Left renal cortex interstitium (tissue), 4 donors: ENCODE measurements at regions not wholly inside any gene's neighbourhood (a gene's known extent, or its start where the extent isn't known, plus 50 kb on each side); places are given as distances from the start of the nearest gene placed in this dataset.

ENCODE experiments used
- DNase-seq, 4 donors: peaks; one replicate each; pipeline ENCODE4 v3.0.0-alpha.2; 2013; ENCODE audit warnings: low read depth in 4 of 4, low spot score in 2 of 4, missing footprints in 1 of 4

DNA sequence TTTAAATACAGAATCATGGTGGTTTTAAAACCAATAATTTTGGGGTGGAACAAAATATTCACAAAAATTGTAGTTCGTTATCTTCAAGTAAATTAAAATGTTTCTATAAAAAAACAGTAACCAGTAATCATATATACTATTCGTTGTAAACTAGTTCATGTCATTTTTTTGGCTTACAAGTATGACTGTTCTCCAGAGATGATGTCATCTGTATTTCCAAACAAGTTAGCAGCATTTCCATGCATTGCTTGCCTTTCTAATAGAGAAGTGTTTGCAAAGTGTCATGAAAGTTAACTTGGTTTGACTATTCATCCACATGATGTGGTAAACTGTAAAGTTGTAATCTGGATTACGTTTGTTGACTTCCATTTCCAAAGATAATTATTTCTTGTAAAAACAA is 717.9 kb upstream of the ADAMTS16 start:
- no peak for DNase-seq

GRCh38 chr5:4424895-4425294 is 715.2 kb upstream of the ADAMTS16 start:
- DNase-seq = no peak

DNA sequence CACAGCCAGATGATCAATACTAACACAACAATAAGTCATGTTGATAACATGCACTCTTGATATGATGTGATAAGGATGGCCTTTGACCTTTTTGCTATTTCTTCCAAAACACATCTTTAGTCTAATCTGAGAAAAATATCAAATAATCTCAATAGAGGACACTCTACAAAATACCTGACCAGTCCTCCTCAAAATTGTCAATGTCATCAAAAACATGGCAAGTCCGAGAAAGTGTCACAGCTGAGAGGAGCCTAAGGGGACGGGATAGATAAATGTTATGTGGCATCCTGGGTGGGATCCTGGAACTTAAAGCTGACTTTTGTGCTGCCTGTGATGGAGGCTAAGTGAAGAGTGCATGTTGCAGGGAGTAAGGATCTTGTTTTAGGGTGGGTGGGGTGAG is 699.6 kb upstream of the ADAMTS16 start:
- DNase-seq = no peak

DNA sequence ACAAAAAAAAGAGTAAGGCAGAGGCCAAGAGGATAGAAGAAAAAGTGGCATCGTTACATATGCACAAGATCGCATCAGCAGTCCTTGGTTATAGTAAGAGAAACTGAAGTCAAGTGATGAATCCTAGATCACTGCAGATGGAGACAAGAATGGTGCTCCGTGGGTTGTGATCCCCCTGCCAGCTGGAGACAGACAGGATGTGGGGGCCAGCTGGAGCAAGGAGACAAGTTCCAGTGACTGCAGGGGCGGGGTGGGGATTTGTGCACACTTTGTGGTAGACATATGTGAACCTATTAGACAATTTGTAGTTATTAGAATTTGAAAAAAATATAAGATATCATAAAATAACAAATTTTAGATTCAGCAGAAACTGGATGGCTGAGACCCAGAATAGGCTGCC is 697.9 kb upstream of the ADAMTS16 start:
- DNase-seq = no peak

DNA sequence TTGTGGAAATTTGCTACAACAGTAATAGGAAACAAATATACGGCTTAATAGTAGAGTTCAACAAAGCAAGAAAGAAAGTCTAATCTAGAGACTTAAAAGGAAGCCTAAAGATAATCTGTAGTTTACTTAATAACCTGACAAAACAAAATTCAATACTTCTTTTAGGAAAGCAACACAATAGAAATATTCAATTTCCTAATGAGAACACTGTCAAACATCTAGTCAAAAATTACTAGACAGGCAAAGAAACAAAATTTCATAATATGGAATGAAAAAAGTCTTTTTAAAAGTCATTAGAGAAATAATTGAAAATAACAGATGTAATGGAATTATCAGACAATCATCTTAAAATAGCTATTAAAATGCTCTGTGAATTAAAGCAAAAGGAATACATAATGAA is 692.5 kb upstream of the ADAMTS16 start:
- DNase-seq = no peak

GRCh38 chr5:4453655-4454054 is 686.5 kb upstream of the ADAMTS16 start:
- DNase-seq = no peak

DNA sequence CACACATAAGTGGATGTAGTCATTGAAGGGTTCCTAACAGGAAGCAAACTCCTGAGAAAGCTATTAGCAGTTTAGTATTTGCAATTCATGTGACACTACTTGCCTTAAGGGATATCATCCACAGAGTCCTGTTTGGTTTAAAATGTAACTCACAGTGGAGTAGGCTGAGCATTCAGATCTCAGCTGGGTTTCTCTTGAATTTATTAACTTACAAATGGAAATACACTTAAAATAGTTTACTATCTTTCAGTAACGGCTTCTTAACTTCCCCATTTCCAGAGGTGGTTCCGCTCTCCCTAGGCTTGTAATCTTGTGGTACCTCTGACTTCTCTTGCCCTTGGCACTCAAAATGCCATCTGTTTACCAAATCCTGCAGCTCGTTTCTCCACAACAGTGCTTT is 660.7 kb upstream of the ADAMTS16 start:
- no peak for DNase-seq

- peak in 3 of 4 donors; percentile 49 to 63 (median 55) for DNase-seq
Measured at GRCh38 chr5:4480528-4481349, 659.4 kb upstream of the ADAMTS16 start.

DNA sequence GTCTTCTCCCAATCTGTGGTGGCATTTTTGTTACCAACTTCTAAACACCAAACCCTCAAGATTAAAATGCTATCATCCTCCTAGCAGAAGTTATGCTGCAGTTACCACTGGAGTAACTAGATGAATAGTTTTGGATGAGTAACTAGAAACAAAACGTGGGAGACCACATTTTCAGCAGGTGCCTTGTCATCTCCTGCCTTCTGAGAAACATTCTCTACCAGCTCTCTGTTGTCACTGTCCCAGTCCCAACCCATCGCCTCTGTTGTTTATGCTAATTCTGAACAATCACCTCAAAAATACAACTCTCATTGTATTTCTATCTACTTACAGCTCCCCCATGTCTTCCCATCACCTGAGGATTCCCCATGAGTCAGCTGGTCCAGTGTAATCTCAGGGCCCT is 652.5 kb upstream of the ADAMTS16 start:
- DNase-seq = no peak

- peak in 3 of 4 donors; percentile 41 to 52 (median 51) for DNase-seq
Measured at GRCh38 chr5:4511996-4512656, 628.0 kb upstream of the ADAMTS16 start.

- DNase-seq = no peak
Measured at GRCh38 chr5:4513381-4513780, 626.7 kb upstream of the ADAMTS16 start.

DNA sequence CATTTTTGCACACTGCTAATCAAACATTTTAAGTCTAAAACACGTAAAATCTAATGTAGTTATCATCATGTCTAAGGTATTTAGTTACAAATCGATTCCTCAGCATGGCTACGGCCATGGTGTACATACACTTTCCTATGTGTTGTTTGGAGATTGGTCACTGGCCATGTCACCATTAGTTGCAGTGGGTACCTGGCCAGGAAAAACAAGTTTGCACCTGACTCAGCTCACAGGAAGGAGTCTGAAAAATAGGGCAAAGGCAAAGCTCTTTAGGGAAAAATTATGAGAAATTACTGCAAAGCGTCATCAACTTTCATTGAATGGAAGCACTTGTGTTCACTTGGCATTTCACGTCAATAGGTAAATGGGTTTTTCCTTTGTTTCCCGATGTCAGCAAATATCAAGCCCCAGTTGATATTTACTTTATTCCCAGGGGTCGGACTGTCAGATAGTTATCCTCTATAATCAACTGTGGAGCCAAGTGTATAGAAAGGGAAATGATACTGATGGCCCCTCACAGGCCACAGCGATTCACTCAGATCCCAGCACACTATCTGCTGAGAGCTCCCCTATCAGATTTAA is 626.0 kb upstream of the ADAMTS16 start:
- no peak for DNase-seq

DNA sequence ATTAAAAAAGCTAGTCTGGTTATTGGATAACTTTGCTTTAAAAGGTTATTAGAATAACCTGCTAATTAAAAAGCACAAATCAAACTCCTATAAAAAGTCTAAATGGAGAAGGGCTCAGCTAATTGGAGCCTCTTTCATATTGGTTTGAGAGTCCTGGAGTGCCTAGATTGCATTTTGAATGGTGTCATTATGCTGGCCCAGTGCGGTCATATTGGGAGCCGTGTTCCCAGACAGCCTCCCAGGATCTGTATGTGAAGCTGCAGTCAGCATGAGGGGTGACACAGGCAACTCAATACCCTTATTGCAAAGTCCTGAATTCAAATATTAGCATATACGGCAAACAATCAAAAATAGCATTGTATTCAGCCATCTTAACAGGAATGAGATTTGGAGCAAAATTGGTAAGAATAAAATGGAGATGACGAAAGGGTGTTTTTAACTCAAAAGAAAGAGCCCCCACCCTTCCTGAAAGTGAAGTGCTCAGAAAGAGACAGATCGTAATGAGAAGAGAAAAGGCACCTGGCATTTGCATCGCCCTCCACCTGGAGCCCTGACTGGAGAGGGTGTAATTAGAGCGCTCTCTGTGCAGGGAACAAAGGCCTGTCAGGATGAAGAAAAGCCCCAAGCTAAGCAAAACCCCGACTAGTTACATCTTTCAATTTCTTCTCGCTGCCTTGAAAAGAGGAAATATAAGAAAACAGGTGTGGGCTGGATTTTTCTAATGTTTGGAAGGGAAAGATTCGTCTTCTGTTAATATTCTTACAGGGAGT is 621.0 kb upstream of the ADAMTS16 start:
- no peak for DNase-seq

DNA sequence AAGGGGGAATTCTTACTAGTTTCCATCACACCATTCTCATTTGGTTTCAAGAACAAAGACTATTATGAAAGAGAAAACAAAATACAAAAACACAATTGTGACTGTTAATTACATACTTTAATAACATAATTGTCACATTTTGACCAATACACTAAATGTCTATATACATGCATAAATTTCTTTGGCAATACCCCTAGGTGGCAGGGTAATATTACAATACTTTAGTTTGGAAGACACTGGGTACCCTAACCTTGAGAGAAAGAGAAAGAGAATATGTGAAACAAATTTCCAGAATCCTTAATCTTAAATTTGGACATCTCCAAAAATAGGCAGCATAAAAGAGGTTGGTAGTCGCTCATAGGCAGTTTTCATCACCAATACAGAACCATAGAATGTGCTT is 619.6 kb upstream of the ADAMTS16 start:
- DNase-seq = no peak

- DNase-seq = no peak
Measured at GRCh38 chr5:4523038-4523437, 617.1 kb upstream of the ADAMTS16 start.

GRCh38 chr5:4531756-4532704 is 608.1 kb upstream of the ADAMTS16 start:
- no peak for DNase-seq

DNA sequence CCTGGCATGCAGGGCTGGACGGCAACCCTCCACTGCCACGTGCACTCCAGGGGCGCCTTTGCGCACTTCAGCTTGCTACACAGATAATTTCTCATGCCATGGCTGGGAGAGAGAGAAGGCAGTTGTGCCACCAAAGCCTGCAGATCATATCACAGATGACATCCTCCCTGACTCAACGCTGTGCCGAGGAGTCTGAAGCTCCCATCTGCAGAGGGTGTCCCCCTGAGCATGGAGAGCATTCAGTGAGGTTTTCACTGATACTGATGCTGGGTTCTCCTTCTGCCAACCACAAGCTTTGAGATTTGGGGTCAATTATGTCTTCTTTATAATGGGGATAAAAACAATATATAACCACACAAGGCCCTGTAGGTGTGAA is 607.4 kb upstream of the ADAMTS16 start:
- no peak for DNase-seq

GRCh38 chr5:4533457-4534105 is 606.5 kb upstream of the ADAMTS16 start:
- DNase-seq = no peak

DNA sequence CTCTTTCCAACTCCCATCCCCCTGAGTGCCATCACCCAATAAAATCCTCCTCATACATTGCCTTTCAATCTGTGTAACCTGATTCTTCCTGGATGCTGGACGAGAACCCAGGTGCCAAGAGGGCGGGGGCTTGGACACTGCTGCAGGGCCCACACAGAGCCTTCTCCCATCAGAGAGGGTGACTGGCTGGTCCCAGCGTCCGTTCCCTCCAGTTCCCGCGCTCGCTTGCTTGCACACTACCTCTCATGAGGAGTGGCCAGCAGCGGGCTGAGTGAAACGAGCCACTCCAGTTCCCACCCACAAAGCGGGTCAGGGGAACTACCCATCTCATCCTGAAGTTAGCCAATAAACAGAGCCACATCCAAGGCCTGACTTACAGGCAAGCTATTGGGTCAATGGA is 602.6 kb upstream of the ADAMTS16 start:
- no peak for DNase-seq
